ENCODE measurements at regions not wholly inside any gene's neighbourhood (a gene's known extent, or its start where the extent isn't known, plus 50 kb on each side); places are given as distances from the start of the nearest gene placed in this dataset.
"Not testable (repeated sequence)": the region's sequence is repeated elsewhere in the genome, so short reads cannot be mapped to it uniquely, and the experiment has no call there.

DNA sequence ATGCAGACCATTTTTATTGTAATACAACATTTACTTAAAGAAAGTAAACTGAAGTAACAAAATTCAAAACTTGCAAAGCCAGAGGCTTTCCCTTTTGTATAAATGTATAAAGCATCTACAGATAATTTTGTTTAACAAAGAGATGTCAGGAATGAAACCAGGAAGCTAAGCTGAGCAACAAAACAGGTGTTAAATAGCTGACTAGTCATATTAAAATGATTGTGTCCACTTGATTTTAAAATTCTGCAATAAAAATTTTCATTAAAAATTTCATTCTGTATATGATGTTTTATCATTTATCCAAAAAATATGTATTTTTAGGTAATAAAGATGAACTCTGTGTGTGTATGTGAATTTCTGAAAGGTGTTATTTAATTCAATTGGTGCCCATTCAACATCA, 72.0 kb upstream of the TRAM1L1 start:
- no peaks in the 10 kb centered on the region for H3K4me1 ChIP-seq
- DNase-seq: no peak
- H3K4me3 ChIP-seq: no peak overlapping the region
- in situ Hi-C loops (cut with MboI; ENCODE audit: low pct_ligation_motif_present in 1 of 4, low pct_unique_long_range_greater_than_20kb in 1 of 4, low sequenced_read_pairs in 3 of 4): no loop called here
- H3K36me3 ChIP-seq: no peaks in the 10 kb centered on the region
- no peaks in the 10 kb centered on the region for H3K27me3 ChIP-seq
- H3K9me3 ChIP-seq: no peaks in the 10 kb centered on the region
- intact Hi-C loops (cut with DNase I; ENCODE audit: low total_unique reads): no loop called here
- no peak overlapping the region for H3K27ac ChIP-seq
- no peak for TF ChIP-seq POLR2AphosphoS5 (IDR thresholded peaks at IDR 0.05)
- TF ChIP-seq, protein P1, sequence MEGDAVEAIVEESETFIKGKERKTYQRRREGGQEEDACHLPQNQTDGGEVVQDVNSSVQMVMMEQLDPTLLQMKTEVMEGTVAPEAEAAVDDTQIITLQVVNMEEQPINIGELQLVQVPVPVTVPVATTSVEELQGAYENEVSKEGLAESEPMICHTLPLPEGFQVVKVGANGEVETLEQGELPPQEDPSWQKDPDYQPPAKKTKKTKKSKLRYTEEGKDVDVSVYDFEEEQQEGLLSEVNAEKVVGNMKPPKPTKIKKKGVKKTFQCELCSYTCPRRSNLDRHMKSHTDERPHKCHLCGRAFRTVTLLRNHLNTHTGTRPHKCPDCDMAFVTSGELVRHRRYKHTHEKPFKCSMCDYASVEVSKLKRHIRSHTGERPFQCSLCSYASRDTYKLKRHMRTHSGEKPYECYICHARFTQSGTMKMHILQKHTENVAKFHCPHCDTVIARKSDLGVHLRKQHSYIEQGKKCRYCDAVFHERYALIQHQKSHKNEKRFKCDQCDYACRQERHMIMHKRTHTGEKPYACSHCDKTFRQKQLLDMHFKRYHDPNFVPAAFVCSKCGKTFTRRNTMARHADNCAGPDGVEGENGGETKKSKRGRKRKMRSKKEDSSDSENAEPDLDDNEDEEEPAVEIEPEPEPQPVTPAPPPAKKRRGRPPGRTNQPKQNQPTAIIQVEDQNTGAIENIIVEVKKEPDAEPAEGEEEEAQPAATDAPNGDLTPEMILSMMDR (IDR thresholded peaks at IDR 0.05): no peak
- no peak for TF ChIP-seq EP300 (IDR thresholded peaks at IDR 0.05; ENCODE audit: low read depth)
- no peak for TF ChIP-seq POLR2A (IDR thresholded peaks at IDR 0.05)

DNA sequence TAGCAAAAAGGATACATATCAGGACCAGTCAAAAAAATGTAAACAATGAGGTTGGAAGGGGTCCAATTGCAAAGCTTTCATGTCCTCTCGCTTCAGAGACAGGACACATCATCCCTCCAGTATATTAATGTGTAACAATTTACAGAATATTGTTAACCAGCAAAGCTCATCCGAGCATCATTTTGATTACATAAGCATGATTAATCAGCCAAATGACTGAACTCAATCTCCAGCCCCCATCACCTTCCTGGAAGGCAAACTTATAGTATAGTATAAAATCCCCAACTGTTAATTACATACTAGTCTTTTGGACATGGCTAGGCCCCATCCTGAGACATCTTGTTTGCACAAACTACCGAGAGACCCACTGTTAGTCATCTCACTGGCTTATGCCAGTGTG, 77.6 kb upstream of the TRAM1L1 start:
- TF ChIP-seq, protein P1 (IDR thresholded peaks at IDR 0.05): no peak
- TF ChIP-seq EP300 (IDR thresholded peaks at IDR 0.05; ENCODE audit: low read depth) (no peak), POLR2AphosphoS5 (IDR thresholded peaks at IDR 0.05) (no peak), POLR2A (IDR thresholded peaks at IDR 0.05) (no peak)
- DNase-seq: no peak
- in situ Hi-C loops (cut with MboI; ENCODE audit: low pct_ligation_motif_present in 1 of 4, low pct_unique_long_range_greater_than_20kb in 1 of 4, low sequenced_read_pairs in 3 of 4) (no loop called here), intact Hi-C loops (cut with DNase I; ENCODE audit: low total_unique reads) (no loop called here)
- no peak overlapping the region for H3K27ac ChIP-seq
- no peak overlapping the region for H3K4me3 ChIP-seq
- H3K27me3 ChIP-seq: no peaks in the 10 kb centered on the region
- H3K4me1 ChIP-seq: no peaks in the 10 kb centered on the region
- WGBS, 2 donors (ENCODE audit: low coverage in 1 of 2): 77 to 86% methylated on average over 2 to 3 of the region's 3 CpGs
- H3K36me3 ChIP-seq: no peaks in the 10 kb centered on the region
- no peaks in the 10 kb centered on the region for H3K9me3 ChIP-seq

DNA sequence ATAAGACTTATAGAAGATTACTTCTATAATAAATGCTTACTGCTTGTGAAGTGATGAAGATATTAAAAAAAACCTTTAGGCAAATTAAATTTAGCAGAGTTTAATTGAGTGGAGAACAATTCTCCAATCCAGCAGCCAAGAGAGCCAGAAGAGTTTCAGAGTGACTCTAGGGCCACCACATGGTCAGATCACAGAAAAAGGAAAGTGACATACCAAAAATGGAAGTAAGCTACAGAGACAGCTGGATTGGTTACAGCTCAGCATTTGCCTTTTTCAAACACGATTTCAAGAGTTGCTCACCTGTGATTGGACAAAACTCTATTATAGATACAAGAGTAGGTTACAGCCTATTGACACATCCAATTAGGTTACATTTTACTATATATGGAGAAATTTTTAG, 79.0 kb upstream of the TRAM1L1 start:
- Histone ChIP-seq H3K4me1 (no peaks in the 10 kb centered on the region), H3K9me3 (no peaks in the 10 kb centered on the region), H3K4me3 (no peak overlapping the region), H3K27me3 (no peaks in the 10 kb centered on the region), H3K36me3 (no peaks in the 10 kb centered on the region), H3K27ac (no peak overlapping the region)
- WGBS, 2 donors (ENCODE audit: low coverage in 1 of 2): 44 to 45% methylated on average over 1 of the region's 1 CpG
- no peak for TF ChIP-seq POLR2A (IDR thresholded peaks at IDR 0.05)
- TF ChIP-seq EP300 (IDR thresholded peaks at IDR 0.05; ENCODE audit: low read depth): no peak
- TF ChIP-seq, protein P1 (IDR thresholded peaks at IDR 0.05): no peak
- TF ChIP-seq POLR2AphosphoS5 (IDR thresholded peaks at IDR 0.05): no peak
- DNase-seq: no peak
- intact Hi-C loops (cut with DNase I; ENCODE audit: low total_unique reads): no loop called here
- in situ Hi-C loops (cut with MboI; ENCODE audit: low pct_ligation_motif_present in 1 of 4, low pct_unique_long_range_greater_than_20kb in 1 of 4, low sequenced_read_pairs in 3 of 4): no loop called here

DNA sequence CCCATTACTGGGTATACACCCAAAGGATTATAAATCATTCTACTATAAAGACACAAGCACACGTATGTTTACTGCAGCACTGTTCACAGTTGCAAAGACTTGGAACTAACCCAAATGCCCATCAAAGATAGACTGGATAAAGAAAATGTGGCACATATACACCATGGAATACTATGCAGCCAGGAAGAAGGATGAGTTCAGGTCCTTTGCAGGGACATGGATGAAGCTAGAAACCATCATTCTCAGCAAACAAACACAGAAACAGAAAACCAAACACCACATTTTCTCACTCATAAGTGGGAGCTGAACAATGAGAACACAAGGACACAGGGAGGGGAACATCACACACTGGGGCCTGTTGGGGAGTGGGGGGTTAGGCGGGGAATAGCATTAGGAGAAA, 90.0 kb upstream of the TRAM1L1 start:
- intact Hi-C loops (cut with DNase I; ENCODE audit: low total_unique reads); in situ Hi-C loops (cut with MboI; ENCODE audit: low pct_ligation_motif_present in 1 of 4, low pct_unique_long_range_greater_than_20kb in 1 of 4, low sequenced_read_pairs in 3 of 4); H3K4me3 ChIP-seq; H3K36me3 ChIP-seq; H3K4me1 ChIP-seq; H3K9me3 ChIP-seq; H3K27ac ChIP-seq; DNase-seq; H3K27me3 ChIP-seq: not testable (repeated sequence)
- WGBS, 2 donors (ENCODE audit: low coverage in 1 of 2): 64 to 71% methylated on average over 2 of the region's 2 CpGs

DNA sequence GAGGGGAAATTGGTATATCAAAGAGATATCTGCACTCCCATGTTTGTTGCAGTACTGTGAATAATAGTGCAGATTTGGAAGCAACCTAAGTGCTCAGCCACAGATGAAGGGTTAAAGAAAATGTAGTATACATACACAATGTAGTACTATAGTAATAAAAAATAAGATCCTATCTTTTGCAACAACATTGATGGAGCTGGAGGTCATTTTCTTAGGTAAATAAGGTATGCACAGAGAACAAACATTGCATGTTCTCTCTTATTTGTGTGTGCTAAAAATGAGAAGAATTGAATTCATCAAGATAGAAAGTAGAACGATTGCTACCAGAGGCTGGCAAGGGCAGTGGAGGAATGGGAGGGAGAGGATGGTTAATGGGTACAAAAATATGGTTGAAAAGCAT, 117.9 kb upstream of the TRAM1L1 start:
- Histone ChIP-seq H3K4me1 (no peaks in the 10 kb centered on the region), H3K27ac (no peak overlapping the region), H3K27me3 (no peaks in the 10 kb centered on the region), H3K36me3 (no peaks in the 10 kb centered on the region), H3K9me3 (no peaks in the 10 kb centered on the region), H3K4me3 (no peak overlapping the region)
- intact Hi-C loops (cut with DNase I; ENCODE audit: low total_unique reads) (no loop called here), in situ Hi-C loops (cut with MboI; ENCODE audit: low pct_ligation_motif_present in 1 of 4, low pct_unique_long_range_greater_than_20kb in 1 of 4, low sequenced_read_pairs in 3 of 4) (no loop called here)
- WGBS, 2 donors (ENCODE audit: low coverage in 1 of 2): 64 to 87% methylated on average over 1 of the region's 1 CpG
- TF ChIP-seq POLR2A (IDR thresholded peaks at IDR 0.05) (no peak), EP300 (IDR thresholded peaks at IDR 0.05; ENCODE audit: low read depth) (no peak), POLR2AphosphoS5 (IDR thresholded peaks at IDR 0.05) (no peak)
- TF ChIP-seq, protein P1 (IDR thresholded peaks at IDR 0.05): no peak
- no peak for DNase-seq

Data from transverse colon (tissue), 4 donors.